ENCODE measurements at regions not wholly inside any gene's neighbourhood (a gene's known extent, or its start where the extent isn't known, plus 50 kb on each side); places are given as distances from the start of the nearest gene placed in this dataset.

GRCh38 chr6:5896476-5897200 is 110.1 kb downstream of the NRN1 start:
- Histone ChIP-seq H2BK5ac (ENCODE audit: insufficient read length, low read length) (no peak overlapping the region), H3K14ac (ENCODE audit: insufficient read depth, low read length) (no peak overlapping the region), H2BK15ac (ENCODE audit: low read depth, low read length) (no peak overlapping the region), H3K4ac (ENCODE audit: low read depth, low read length) (no peak overlapping the region), H3K9ac (ENCODE audit: extremely low read depth, insufficient read length, low read length) (no peak overlapping the region), H3K56ac (ENCODE audit: insufficient read length, low read depth, low read length) (no peak overlapping the region), H4K20me1 (ENCODE audit: control insufficient read depth, insufficient read depth, insufficient read length) (no peaks in the 10 kb centered on the region), H2AK5ac (ENCODE audit: insufficient read length, low read length) (no peak overlapping the region), H2AFZ (ENCODE audit: low read length) (no peak overlapping the region), H3K23ac (ENCODE audit: insufficient read length, low read depth, low read length) (no peak overlapping the region), H2BK120ac (ENCODE audit: low read depth, low read length, poor library complexity, severe bottlenecking) (no peak overlapping the region), H3K4me2 (ENCODE audit: insufficient read depth, insufficient read length, low read length) (no peak overlapping the region), H3K27ac (ENCODE audit: insufficient read length, low read depth, low read length) (no peak overlapping the region), H3K79me1 (ENCODE audit: insufficient read depth, low read depth, low read length, poor library complexity, severe bottlenecking) (no peaks in the 10 kb centered on the region), H3K9me3 (ENCODE audit: control insufficient read depth, low read depth, low read length) (no peaks in the 10 kb centered on the region), H4K5ac (ENCODE audit: insufficient read length, low read depth, low read length) (no peak overlapping the region), H4K8ac (replicated peaks; ENCODE audit: insufficient read length, low read depth, low read length) (no peak overlapping the region), H3K4me1 (ENCODE audit: insufficient read depth, low read length) (no peaks in the 10 kb centered on the region), H2BK20ac (ENCODE audit: low read depth, low read length, poor library complexity, severe bottlenecking) (no peak overlapping the region), H3K27me3 (ENCODE audit: insufficient read depth, low read length) (no peaks in the 10 kb centered on the region), H3T11ph (ENCODE audit: low read length) (no peak overlapping the region), H3K23me2 (ENCODE audit: insufficient read length, low read depth, low read length, poor library complexity, severe bottlenecking) (peaks cover 4% of the 10 kb centered on the region), H3K18ac (ENCODE audit: insufficient read length, low read depth, low read length) (no peak overlapping the region), H2BK12ac (ENCODE audit: insufficient read length, low read depth, low read length) (no peak overlapping the region), H3K79me2 (ENCODE audit: insufficient read depth, low read length) (no peaks in the 10 kb centered on the region), H4K91ac (ENCODE audit: insufficient read length, low read depth, low read length) (no peak overlapping the region)
- Mint-ChIP-seq H3K27me3 (ENCODE audit: low read depth) (peaks cover 20% of the 10 kb centered on the region), H3K36me3 (ENCODE audit: insufficient read depth in 1 of 3, low read depth in 3 of 3) (peaks cover 0 to 14% (median 0%) of the 10 kb centered on the region in 3 experiments; a peak in 4 of 7 replicates), H3K4me3 (no peak overlapping the region), H3K27ac (no peak overlapping the region), H3K9me3 (peaks cover 0 to 16% of the 10 kb centered on the region in 2 experiments; a peak in 3 of 5 replicates), H3K4me1 (peaks cover 0 to 8% of the 10 kb centered on the region in 2 experiments)
- TF ChIP-seq, protein P1, sequence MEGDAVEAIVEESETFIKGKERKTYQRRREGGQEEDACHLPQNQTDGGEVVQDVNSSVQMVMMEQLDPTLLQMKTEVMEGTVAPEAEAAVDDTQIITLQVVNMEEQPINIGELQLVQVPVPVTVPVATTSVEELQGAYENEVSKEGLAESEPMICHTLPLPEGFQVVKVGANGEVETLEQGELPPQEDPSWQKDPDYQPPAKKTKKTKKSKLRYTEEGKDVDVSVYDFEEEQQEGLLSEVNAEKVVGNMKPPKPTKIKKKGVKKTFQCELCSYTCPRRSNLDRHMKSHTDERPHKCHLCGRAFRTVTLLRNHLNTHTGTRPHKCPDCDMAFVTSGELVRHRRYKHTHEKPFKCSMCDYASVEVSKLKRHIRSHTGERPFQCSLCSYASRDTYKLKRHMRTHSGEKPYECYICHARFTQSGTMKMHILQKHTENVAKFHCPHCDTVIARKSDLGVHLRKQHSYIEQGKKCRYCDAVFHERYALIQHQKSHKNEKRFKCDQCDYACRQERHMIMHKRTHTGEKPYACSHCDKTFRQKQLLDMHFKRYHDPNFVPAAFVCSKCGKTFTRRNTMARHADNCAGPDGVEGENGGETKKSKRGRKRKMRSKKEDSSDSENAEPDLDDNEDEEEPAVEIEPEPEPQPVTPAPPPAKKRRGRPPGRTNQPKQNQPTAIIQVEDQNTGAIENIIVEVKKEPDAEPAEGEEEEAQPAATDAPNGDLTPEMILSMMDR (conservative IDR thresholded peaks at IDR 0.05), result no peak
- WGBS (ENCODE audit: extremely low coverage, insufficient read length, low lambda C conversion rate), result no CpG with 5 or more reads among the region's 12 CpGs
- no peak for DNase-seq
